ENCODE measurements at regions not wholly inside any gene's neighbourhood (a gene's known extent, or its start where the extent isn't known, plus 50 kb on each side); places are given as distances from the start of the nearest gene placed in this dataset.

GRCh38 chr13:65553096-65553727 is 1676.9 kb downstream of the PCDH9 start:
- no peak for DNase-seq (ENCODE audit: low spot score)
- Histone ChIP-seq H3K36me3 (ENCODE audit: control insufficient read depth in 4 of 4, insufficient read depth in 3 of 4, low read depth in 1 of 4, low read length in 3 of 4) (no peaks in the 10 kb centered on the region), H3K9me3 (ENCODE audit: control insufficient read depth in 4 of 4, low read length in 3 of 4) (peaks cover 0 to 2% (median 0%) of the 10 kb centered on the region in 4 donors), H3K27ac (ENCODE audit: low read depth in 1 of 2, low read length in 2 of 2) (no peak overlapping the region), H3K4me1 (ENCODE audit: control insufficient read depth in 4 of 4, insufficient read depth in 4 of 4, low read length in 3 of 4) (no peaks in the 10 kb centered on the region), H3K4me3 (ENCODE audit: low read depth in 1 of 3, low read length in 3 of 3) (no peak overlapping the region), H3K9ac (ENCODE audit: low read depth in 1 of 2, low read length in 2 of 2) (no peak overlapping the region), H3K27me3 (ENCODE audit: control insufficient read depth in 4 of 4, insufficient read depth in 4 of 4, low read length in 3 of 4) (no peaks in the 10 kb centered on the region)
- TF ChIP-seq JUND (IDR thresholded peaks at IDR 0.05) (no peak), RAD21 (IDR thresholded peaks at IDR 0.05) (no peak), ZBTB33 (IDR thresholded peaks at IDR 0.05) (no peak), YY1 (IDR thresholded peaks at IDR 0.05) (no peak), GABPA (IDR thresholded peaks at IDR 0.05 in 1 of 2, conservative IDR thresholded peaks at IDR 0.05 in 1 of 2) (no peak)
- WGBS, result 55% methylated on average over 5 of the region's 5 CpGs

- H3K36me3 ChIP-seq (ENCODE audit: control insufficient read depth in 4 of 4, insufficient read depth in 3 of 4, low read depth in 1 of 4, low read length in 3 of 4), result no peaks in the 10 kb centered on the region
- H3K4me3 ChIP-seq (ENCODE audit: low read depth in 1 of 3, low read length in 3 of 3), result no peak overlapping the region
- TF ChIP-seq EGR1 (IDR thresholded peaks at IDR 0.05; ENCODE audit: low read depth in 2 of 2) (no peak), TAF1 (conservative IDR thresholded peaks at IDR 0.05) (no peak), FOXA2 (IDR thresholded peaks at IDR 0.05) (no peak), HNF4A (conservative IDR thresholded peaks at IDR 0.05) (no peak), NR2F2 (IDR thresholded peaks at IDR 0.05) (no peak), RXRA (IDR thresholded peaks at IDR 0.05) (no peak), HNF4G (IDR thresholded peaks at IDR 0.05) (no peak), GABPA (IDR thresholded peaks at IDR 0.05 in 1 of 2, conservative IDR thresholded peaks at IDR 0.05 in 1 of 2) (no peak), SP1 (IDR thresholded peaks at IDR 0.05) (no peak), RAD21 (IDR thresholded peaks at IDR 0.05) (no peak)
- H3K27me3 ChIP-seq (ENCODE audit: control insufficient read depth in 4 of 4, insufficient read depth in 4 of 4, low read length in 3 of 4), result no peaks in the 10 kb centered on the region
- H3K9ac ChIP-seq (ENCODE audit: low read depth in 1 of 2, low read length in 2 of 2), result no peak overlapping the region
- no peak overlapping the region for H3K27ac ChIP-seq (ENCODE audit: low read depth in 1 of 2, low read length in 2 of 2)
- H3K4me1 ChIP-seq (ENCODE audit: control insufficient read depth in 4 of 4, insufficient read depth in 4 of 4, low read length in 3 of 4), result no peaks in the 10 kb centered on the region
- DNase-seq (ENCODE audit: low spot score), result no peak
- H3K9me3 ChIP-seq (ENCODE audit: control insufficient read depth in 4 of 4, low read length in 3 of 4), result peaks cover 0 to 2% (median 0%) of the 10 kb centered on the region in 4 donors
These were observed 1678.9 kb downstream of the PCDH9 start for GRCh38 chr13:65551208-65551607.

- no peak overlapping the region for H3K27ac ChIP-seq (ENCODE audit: low read depth in 1 of 2, low read length in 2 of 2)
- H3K9me3 ChIP-seq (ENCODE audit: control insufficient read depth in 4 of 4, low read length in 3 of 4), result no peaks in the 10 kb centered on the region
- no peaks in the 10 kb centered on the region for H3K4me1 ChIP-seq (ENCODE audit: control insufficient read depth in 4 of 4, insufficient read depth in 4 of 4, low read length in 3 of 4)
- no peaks in the 10 kb centered on the region for H3K36me3 ChIP-seq (ENCODE audit: control insufficient read depth in 4 of 4, insufficient read depth in 3 of 4, low read depth in 1 of 4, low read length in 3 of 4)
- no peaks in the 10 kb centered on the region for H3K27me3 ChIP-seq (ENCODE audit: control insufficient read depth in 4 of 4, insufficient read depth in 4 of 4, low read length in 3 of 4)
- 87% methylated on average over 3 of the region's 3 CpGs for WGBS
- H3K9ac ChIP-seq (ENCODE audit: low read depth in 1 of 2, low read length in 2 of 2), result no peak overlapping the region
- DNase-seq (ENCODE audit: low spot score), result no peak
- no peak overlapping the region for H3K4me3 ChIP-seq (ENCODE audit: low read depth in 1 of 3, low read length in 3 of 3)
- TF ChIP-seq ZBTB33 (IDR thresholded peaks at IDR 0.05) (no peak), FOXA1 (IDR thresholded peaks at IDR 0.05) (no peak), HNF4A (conservative IDR thresholded peaks at IDR 0.05) (no peak), CTCF (IDR thresholded peaks at IDR 0.05; ENCODE audit: low read depth, low read length, missing input control) (no peak), ATF3 (IDR thresholded peaks at IDR 0.05) (no peak), TAF1 (conservative IDR thresholded peaks at IDR 0.05) (no peak), FOXA2 (IDR thresholded peaks at IDR 0.05) (no peak), RAD21 (IDR thresholded peaks at IDR 0.05) (no peak), JUND (IDR thresholded peaks at IDR 0.05) (no peak), RXRA (IDR thresholded peaks at IDR 0.05) (no peak), HNF4G (IDR thresholded peaks at IDR 0.05) (no peak), YY1 (IDR thresholded peaks at IDR 0.05) (no peak), MAX (IDR thresholded peaks at IDR 0.05) (no peak), REST (IDR thresholded peaks at IDR 0.05) (no peak), GABPA (IDR thresholded peaks at IDR 0.05 in 1 of 2, conservative IDR thresholded peaks at IDR 0.05 in 1 of 2) (no peak)
These were observed 1690.0 kb downstream of the PCDH9 start for GRCh38 chr13:65540175-65540574.

Data from liver (tissue), 8 donors.